NCI-H1436 treated with DMSO at 0.1 percent for 48 hours (cell line): ENCODE measurements at regions not wholly inside any gene's neighbourhood (a gene's known extent, or its start where the extent isn't known, plus 50 kb on each side); places are given as distances from the start of the nearest gene placed in this dataset.

Source experiments
- DNase-seq: peaks from one replicate; lab custom pipeline; 2025; lab: John Stamatoyannopoulos, UW

- DNase-seq, result no peak
These were observed 237.0 kb upstream of the SLC14A2 start for GRCh38 chr18:45378308-45378707.

GRCh38 chr18:45378933-45379332, 236.3 kb upstream of the SLC14A2 start:
- no peak for DNase-seq

- no peak for DNase-seq
These were observed 235.4 kb upstream of the SLC14A2 start for GRCh38 chr18:45379903-45380302.

GRCh38 chr18:45381282-45381681, 234.0 kb upstream of the SLC14A2 start:
- DNase-seq, result no peak

GRCh38 chr18:45383228-45383627, 232.0 kb upstream of the SLC14A2 start:
- DNase-seq, result no peak

- DNase-seq, result peak; percentile 22
These were observed 230.9 kb upstream of the SLC14A2 start for GRCh38 chr18:45384137-45384961.

GRCh38 chr18:45384962-45385315, 230.3 kb upstream of the SLC14A2 start:
- DNase-seq, result no peak

- peak; percentile 1 for DNase-seq
These were observed 229.1 kb upstream of the SLC14A2 start for GRCh38 chr18:45386041-45386655.

GRCh38 chr18:45387229-45387628, 228.0 kb upstream of the SLC14A2 start:
- DNase-seq, result no peak

GRCh38 chr18:45398448-45398847, 216.8 kb upstream of the SLC14A2 start:
- DNase-seq, result no peak

GRCh38 chr18:45399146-45399545, 216.1 kb upstream of the SLC14A2 start:
- no peak for DNase-seq

GRCh38 chr18:45399643-45400042, 215.6 kb upstream of the SLC14A2 start:
- no peak for DNase-seq

- no peak for DNase-seq
These were observed 212.7 kb upstream of the SLC14A2 start for GRCh38 chr18:45402485-45403056.

GRCh38 chr18:45403341-45404049, 211.8 kb upstream of the SLC14A2 start:
- no peak for DNase-seq

- no peak for DNase-seq
These were observed 207.1 kb upstream of the SLC14A2 start for GRCh38 chr18:45408218-45408617.

GRCh38 chr18:45409971-45410370, 205.3 kb upstream of the SLC14A2 start:
- no peak for DNase-seq

- no peak for DNase-seq
These were observed 202.7 kb upstream of the SLC14A2 start for GRCh38 chr18:45412577-45412976.

- no peak for DNase-seq
These were observed 202.0 kb upstream of the SLC14A2 start for GRCh38 chr18:45413180-45413836.

- DNase-seq, result no peak
These were observed 199.7 kb upstream of the SLC14A2 start for GRCh38 chr18:45415614-45416013.

GRCh38 chr18:45416168-45416567, 199.1 kb upstream of the SLC14A2 start:
- peak; percentile 98 for DNase-seq

GRCh38 chr18:45417392-45417791, 197.9 kb upstream of the SLC14A2 start:
- no peak for DNase-seq

- peak; percentile 89 for DNase-seq
These were observed 191.6 kb upstream of the SLC14A2 start for GRCh38 chr18:45423659-45424058.
